ENCODE measurements at regions not wholly inside any gene's neighbourhood (a gene's known extent, or its start where the extent isn't known, plus 50 kb on each side); places are given as distances from the start of the nearest gene placed in this dataset.

DNA sequence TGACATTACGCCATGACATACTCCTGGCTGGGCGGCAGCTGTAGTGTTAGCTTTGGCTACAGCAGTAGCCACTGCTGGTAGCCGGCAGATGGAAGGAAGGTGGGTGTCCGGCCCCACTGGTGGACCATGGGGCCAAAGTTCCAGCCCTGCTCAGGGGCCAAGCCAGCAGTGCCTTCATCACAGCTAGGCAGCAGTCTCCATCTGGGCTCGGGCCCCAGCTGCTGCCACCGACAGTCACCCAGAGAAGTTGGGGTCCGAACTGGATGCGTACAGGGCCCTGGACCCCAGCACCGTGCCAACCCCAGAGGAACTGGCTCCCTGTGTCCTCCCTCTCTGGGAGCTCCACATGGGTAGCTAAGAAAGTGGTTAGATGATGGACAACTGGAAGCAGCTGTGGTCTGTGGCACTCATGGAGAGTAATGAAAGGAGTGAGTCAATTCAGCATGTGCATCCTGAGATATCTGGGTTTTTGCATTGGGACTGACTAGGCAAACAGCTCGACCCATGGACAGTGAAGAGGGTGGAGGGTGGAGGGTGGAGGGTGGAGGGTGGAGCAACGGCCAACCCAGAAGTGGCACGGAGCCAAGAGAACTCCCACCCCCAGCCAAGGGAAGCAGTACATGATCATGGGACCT lies 366.6 kb upstream of the GRIA3 start:
- Histone ChIP-seq H3K4me3 (ENCODE audit: low read depth, low read length) (no peak overlapping the region), H3K36me3 (ENCODE audit: control insufficient read depth, insufficient read depth, low read length) (no peaks in the 10 kb centered on the region), H3K27me3 (ENCODE audit: control insufficient read depth, insufficient read depth, low read length) (no peaks in the 10 kb centered on the region)
- FAIRE-seq = no peak
- no peak for TF ChIP-seq CTCF (IDR thresholded peaks at IDR 0.05; ENCODE audit: insufficient read depth, low read length, severe bottlenecking)
- no peak for DNase-seq (ENCODE audit: low read depth)

DNA sequence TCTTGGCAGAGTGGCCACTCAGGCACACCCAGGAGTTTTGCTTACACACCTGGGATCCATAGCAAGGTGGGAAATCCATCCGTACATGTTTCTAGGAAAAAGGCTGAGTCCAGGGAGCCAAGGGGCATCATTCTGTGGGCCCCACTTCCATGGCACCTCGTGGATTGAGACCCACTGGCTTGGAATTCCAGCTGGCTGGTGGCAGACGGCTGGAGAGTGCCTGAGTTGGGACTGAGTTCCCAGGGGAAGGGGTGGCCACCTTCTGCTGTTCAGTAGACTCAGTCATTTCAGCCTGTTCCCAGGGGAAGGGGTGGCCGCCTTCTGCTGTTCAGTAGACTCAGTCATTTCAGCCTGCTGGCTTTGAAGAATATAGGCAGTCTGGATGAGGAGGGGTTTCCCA lies 366.0 kb upstream of the GRIA3 start:
- TF ChIP-seq CTCF (IDR thresholded peaks at IDR 0.05; ENCODE audit: insufficient read depth, low read length, severe bottlenecking) = no peak
- Histone ChIP-seq H3K4me3 (ENCODE audit: low read depth, low read length) (no peak overlapping the region), H3K36me3 (ENCODE audit: control insufficient read depth, insufficient read depth, low read length) (no peaks in the 10 kb centered on the region), H3K27me3 (ENCODE audit: control insufficient read depth, insufficient read depth, low read length) (no peaks in the 10 kb centered on the region)
- DNase-seq (ENCODE audit: low read depth) (no peak), FAIRE-seq (no peak)

DNA sequence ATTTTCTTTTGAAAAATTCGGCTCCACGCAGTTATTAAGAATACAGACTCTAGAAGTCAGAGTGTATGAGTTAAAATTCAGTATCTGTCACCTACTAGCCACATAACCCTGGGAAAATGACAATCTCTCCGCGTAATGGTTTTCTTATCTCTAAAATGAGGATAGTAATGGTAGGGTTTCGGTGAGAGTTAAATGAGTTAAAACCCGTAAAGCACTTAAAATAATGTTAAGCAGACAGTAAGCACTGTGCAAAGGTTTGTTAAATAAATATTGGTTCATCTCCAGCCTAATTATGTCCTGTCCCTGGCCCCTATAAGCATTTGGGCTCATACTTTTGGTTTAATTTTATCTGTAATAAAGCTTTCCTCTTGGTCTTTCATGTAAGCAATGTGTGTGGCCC lies 350.8 kb upstream of the GRIA3 start:
- DNase-seq (ENCODE audit: low read depth) = no peak
- Histone ChIP-seq H3K27me3 (ENCODE audit: control insufficient read depth, insufficient read depth, low read length) (no peaks in the 10 kb centered on the region), H3K36me3 (ENCODE audit: control insufficient read depth, insufficient read depth, low read length) (no peaks in the 10 kb centered on the region), H3K4me3 (ENCODE audit: low read depth, low read length) (no peak overlapping the region)
- FAIRE-seq = no peak
- TF ChIP-seq CTCF (IDR thresholded peaks at IDR 0.05; ENCODE audit: insufficient read depth, low read length, severe bottlenecking) = no peak

- no peak for FAIRE-seq
- no peaks in the 10 kb centered on the region for H3K36me3 ChIP-seq (ENCODE audit: control insufficient read depth, insufficient read depth, low read length)
- no peak for TF ChIP-seq CTCF (IDR thresholded peaks at IDR 0.05; ENCODE audit: insufficient read depth, low read length, severe bottlenecking)
- H3K4me3 ChIP-seq (ENCODE audit: low read depth, low read length) = no peak overlapping the region
- peak; percentile 5 for DNase-seq (ENCODE audit: low read depth)
- no peaks in the 10 kb centered on the region for H3K27me3 ChIP-seq (ENCODE audit: control insufficient read depth, insufficient read depth, low read length)
These were observed 348.2 kb upstream of the GRIA3 start for GRCh38 chrX:122835886-122836285.

- Histone ChIP-seq H3K4me3 (ENCODE audit: low read depth, low read length) (no peak overlapping the region), H3K36me3 (ENCODE audit: control insufficient read depth, insufficient read depth, low read length) (no peaks in the 10 kb centered on the region), H3K27me3 (ENCODE audit: control insufficient read depth, insufficient read depth, low read length) (no peaks in the 10 kb centered on the region)
- FAIRE-seq (no peak), DNase-seq (ENCODE audit: low read depth) (peak; percentile 76)
- peak; percentile 1 for TF ChIP-seq CTCF (IDR thresholded peaks at IDR 0.05; ENCODE audit: insufficient read depth, low read length, severe bottlenecking)
These were observed 333.8 kb upstream of the GRIA3 start for GRCh38 chrX:122850326-122850725.

DNA sequence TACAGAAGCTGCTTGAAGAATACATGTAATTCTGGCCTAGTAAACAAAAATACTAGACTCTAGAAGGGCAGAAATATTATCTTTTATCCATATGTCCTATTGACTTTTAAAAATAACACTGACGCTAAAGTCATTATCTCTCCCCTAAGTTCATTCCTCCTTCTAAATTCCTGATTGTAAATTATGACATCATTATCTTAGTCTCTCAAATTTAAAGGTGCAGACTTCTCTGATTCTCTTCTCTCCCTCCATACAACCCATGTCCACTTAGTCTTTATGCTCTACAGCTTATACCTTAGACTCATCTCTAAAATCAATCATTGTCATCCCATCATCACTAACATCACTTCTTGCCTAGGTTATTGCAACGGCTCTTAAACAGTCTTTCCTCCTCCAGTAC lies 327.9 kb upstream of the GRIA3 start:
- FAIRE-seq (no peak), DNase-seq (ENCODE audit: low read depth) (no peak)
- Histone ChIP-seq H3K4me3 (ENCODE audit: low read depth, low read length) (no peak overlapping the region), H3K36me3 (ENCODE audit: control insufficient read depth, insufficient read depth, low read length) (no peaks in the 10 kb centered on the region), H3K27me3 (ENCODE audit: control insufficient read depth, insufficient read depth, low read length) (no peaks in the 10 kb centered on the region)
- TF ChIP-seq CTCF (IDR thresholded peaks at IDR 0.05; ENCODE audit: insufficient read depth, low read length, severe bottlenecking) = no peak
